ENCODE measurements at regions not wholly inside any gene's neighbourhood (a gene's known extent, or its start where the extent isn't known, plus 50 kb on each side); places are given as distances from the start of the nearest gene placed in this dataset.

GRCh38 chr5:38782180-38782835 lies 63.5 kb upstream of the OSMR start:
- no peak for TF ChIP-seq REST (IDR thresholded peaks at IDR 0.05; ENCODE audit: insufficient read depth in 1 of 2, low read depth in 2 of 2, low read length in 2 of 2)
- no peak for TF ChIP-seq POLR2AphosphoS5 (IDR thresholded peaks at IDR 0.05; ENCODE audit: low read depth, low read length)
- TF ChIP-seq SIN3A (IDR thresholded peaks at IDR 0.05; ENCODE audit: borderline replicate concordance, insufficient read depth, low read length), result no peak

Measured in PFSK-1 (cell line).